Breast epithelium (tissue), 4 donors: ENCODE measurements at regions not wholly inside any gene's neighbourhood (a gene's known extent, or its start where the extent isn't known, plus 50 kb on each side); places are given as distances from the start of the nearest gene placed in this dataset.
"Not testable (repeated sequence)": the region's sequence is repeated elsewhere in the genome, so short reads cannot be mapped to it uniquely, and the experiment has no call there.

Experiments used
- DNase-seq, 2 donors: peaks; one replicate each; pipeline ENCODE4 v3.0.0-alpha.2; 2019; ENCODE audit warnings: low spot score in 2 of 2
- H3K27ac ChIP-seq, 2 donors: fragments of 200-600 bp; sonication (generic) in 1 of 2; one replicate each; pipeline ENCODE4 v1.5.1; 2016 to 2019; ENCODE audit warnings: mild to moderate bottlenecking in 1 of 2
- H3K27me3 ChIP-seq, 2 donors: fragments of 200-600 bp; sonication (generic) in 1 of 2; one replicate each; pipeline versions ENCODE4 v1.5.1 to v1.6.0; 2017 to 2019; ENCODE audit warnings: control low read depth in 1 of 2, mild to moderate bottlenecking in 1 of 2
- H3K36me3 ChIP-seq: fragments of 200-600 bp; one replicate; pipeline ENCODE4 v1.5.1; 2019
- H3K4me1 ChIP-seq, 2 donors: fragments of 200-600 bp; sonication (generic); one replicate each; pipeline ENCODE4 v1.5.1; 2016 to 2019; ENCODE audit warnings: control low read depth in 1 of 2
- H3K4me3 ChIP-seq, 3 donors: fragments of 200-600 bp; sonication (generic); 1 replicate in 2 of 3; 2 replicates in 1 of 3; pipeline ENCODE4 v1.5.1; 2016 to 2019; ENCODE audit warnings: mild to moderate bottlenecking in 3 of 3, moderate library complexity in 2 of 3
- H3K9me3 ChIP-seq, 2 donors: fragments of 200-600 bp; sonication (generic) in 1 of 2; one replicate each; pipeline ENCODE4 v1.5.1; 2016 to 2019; ENCODE audit warnings: control low read depth in 1 of 2
- POLR2A ChIP-seq: fragments of 450-650 bp; IDR thresholded peaks from one replicate; pipeline ENCODE4 v1.6.1; 2016; ENCODE audit warnings: antibody characterized with exemption, mild to moderate bottlenecking, moderate library complexity
- POLR2AphosphoS5 ChIP-seq, 3 donors: sonication (generic); formaldehyde crosslinking; IDR thresholded peaks; one replicate each; pipeline ENCODE4 v1.6.1; 2017; ENCODE audit warnings: antibody characterized with exemption in 3 of 3
- intact Hi-C: fragments of 100-400 bp; cut with DNase I; formaldehyde crosslinking; loops from one replicate; pipeline ENCODE4 v1.15.1; 2023; ENCODE audit warnings: low total_unique reads
- TF ChIP-seq, protein P1 (sequence below), 3 donors: fragments of 450-650 bp; IDR thresholded peaks; one replicate each; pipeline ENCODE4 v1.5.1; 2016 to 2017; ENCODE audit warnings: antibody characterized with exemption in 3 of 3, mild to moderate bottlenecking in 3 of 3, moderate library complexity in 3 of 3

DNA sequence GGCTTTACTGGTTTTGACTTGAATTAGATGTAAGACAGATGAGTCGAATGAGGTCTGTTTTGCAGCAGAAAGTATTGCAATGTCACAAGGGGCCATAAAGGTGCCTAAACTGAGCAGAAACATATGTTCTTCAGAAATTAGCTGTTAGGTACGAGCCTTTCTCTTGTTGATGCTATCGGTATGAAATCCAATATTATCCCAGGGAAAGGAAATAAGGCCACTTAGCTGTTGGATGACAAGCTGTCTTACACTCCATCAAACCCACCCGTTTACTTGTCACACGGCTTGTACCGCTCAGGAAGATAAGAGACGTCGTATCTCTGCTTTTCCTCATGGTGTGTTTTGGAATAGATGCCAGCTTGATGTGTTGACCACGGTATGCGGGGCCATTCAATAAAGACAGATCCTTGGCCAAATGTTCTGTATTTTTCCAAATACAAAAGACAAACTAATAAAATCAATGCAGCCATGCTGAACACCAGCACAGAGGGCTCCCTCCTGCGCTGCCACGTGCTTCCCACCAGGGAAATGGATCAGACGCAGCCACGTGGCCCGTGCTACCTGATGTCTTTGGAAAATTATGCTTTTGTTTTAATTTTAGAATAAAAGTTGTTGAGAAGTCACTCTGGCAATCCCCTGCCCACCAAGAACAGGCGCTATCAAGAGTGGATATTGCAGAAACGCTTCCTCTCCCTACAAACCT, 255.9 kb upstream of the SULF2 start:
- Histone ChIP-seq H3K4me3 (no peak overlapping the region), H3K27ac (no peak overlapping the region), H3K4me1 (no peaks in the 10 kb centered on the region), H3K27me3 (no peaks in the 10 kb centered on the region), H3K36me3 (no peaks in the 10 kb centered on the region), H3K9me3 (no peaks in the 10 kb centered on the region)
- TF ChIP-seq, protein P1, sequence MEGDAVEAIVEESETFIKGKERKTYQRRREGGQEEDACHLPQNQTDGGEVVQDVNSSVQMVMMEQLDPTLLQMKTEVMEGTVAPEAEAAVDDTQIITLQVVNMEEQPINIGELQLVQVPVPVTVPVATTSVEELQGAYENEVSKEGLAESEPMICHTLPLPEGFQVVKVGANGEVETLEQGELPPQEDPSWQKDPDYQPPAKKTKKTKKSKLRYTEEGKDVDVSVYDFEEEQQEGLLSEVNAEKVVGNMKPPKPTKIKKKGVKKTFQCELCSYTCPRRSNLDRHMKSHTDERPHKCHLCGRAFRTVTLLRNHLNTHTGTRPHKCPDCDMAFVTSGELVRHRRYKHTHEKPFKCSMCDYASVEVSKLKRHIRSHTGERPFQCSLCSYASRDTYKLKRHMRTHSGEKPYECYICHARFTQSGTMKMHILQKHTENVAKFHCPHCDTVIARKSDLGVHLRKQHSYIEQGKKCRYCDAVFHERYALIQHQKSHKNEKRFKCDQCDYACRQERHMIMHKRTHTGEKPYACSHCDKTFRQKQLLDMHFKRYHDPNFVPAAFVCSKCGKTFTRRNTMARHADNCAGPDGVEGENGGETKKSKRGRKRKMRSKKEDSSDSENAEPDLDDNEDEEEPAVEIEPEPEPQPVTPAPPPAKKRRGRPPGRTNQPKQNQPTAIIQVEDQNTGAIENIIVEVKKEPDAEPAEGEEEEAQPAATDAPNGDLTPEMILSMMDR (IDR thresholded peaks at IDR 0.05): no peak
- TF ChIP-seq POLR2A (no peak), POLR2AphosphoS5 (IDR thresholded peaks at IDR 0.05) (no peak)
- intact Hi-C loops: no loop called here
- DNase-seq: no peak

DNA sequence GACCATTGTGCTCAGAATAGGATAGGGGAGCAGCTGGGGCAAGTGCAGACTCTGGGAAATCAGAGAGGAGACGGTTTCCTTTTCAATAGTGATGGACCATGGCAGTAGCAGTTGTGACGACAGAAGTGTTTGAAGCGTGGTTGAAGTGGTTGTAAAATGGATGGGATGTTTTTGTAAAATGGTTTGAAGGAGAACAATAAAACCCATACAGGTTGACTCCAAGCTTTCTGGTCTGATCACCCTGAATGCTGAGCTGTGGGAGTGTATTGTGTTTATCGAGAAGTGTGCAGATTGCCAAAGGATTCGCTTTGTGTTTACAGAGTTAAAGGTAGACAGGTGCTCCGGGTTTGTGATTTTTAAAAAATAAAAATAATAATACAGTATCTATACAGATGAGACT, 255.2 kb upstream of the SULF2 start:
- H3K4me3 ChIP-seq: no peak overlapping the region
- TF ChIP-seq, protein P1 (IDR thresholded peaks at IDR 0.05): no peak
- no peak for TF ChIP-seq POLR2AphosphoS5 (IDR thresholded peaks at IDR 0.05)
- no peak for TF ChIP-seq POLR2A
- H3K27ac ChIP-seq: no peak overlapping the region
- no peaks in the 10 kb centered on the region for H3K27me3 ChIP-seq
- no peaks in the 10 kb centered on the region for H3K9me3 ChIP-seq
- no peaks in the 10 kb centered on the region for H3K36me3 ChIP-seq
- no peak for DNase-seq
- intact Hi-C loops: no loop called here
- H3K4me1 ChIP-seq: no peaks in the 10 kb centered on the region

DNA sequence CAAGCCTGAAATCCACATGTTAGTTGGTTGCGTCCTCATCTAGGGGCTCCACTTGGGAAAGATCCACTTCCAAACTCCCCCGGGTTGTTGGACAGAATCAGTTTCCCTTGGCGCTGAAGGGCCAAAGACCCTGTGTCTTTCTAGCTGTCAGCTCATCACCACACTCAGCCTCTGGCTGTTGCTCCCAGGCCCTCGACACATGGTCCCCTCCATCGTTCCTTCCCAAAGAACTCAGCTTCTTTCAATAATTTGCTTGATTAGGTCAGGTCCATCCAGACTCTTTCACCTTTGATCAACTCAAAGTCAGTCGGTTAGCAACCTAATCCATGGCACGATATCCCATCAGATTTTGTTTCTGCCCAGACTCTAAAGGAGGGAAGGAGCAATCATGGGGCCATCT, 254.8 kb upstream of the SULF2 start:
- H3K27me3 ChIP-seq: no peaks in the 10 kb centered on the region

DNA sequence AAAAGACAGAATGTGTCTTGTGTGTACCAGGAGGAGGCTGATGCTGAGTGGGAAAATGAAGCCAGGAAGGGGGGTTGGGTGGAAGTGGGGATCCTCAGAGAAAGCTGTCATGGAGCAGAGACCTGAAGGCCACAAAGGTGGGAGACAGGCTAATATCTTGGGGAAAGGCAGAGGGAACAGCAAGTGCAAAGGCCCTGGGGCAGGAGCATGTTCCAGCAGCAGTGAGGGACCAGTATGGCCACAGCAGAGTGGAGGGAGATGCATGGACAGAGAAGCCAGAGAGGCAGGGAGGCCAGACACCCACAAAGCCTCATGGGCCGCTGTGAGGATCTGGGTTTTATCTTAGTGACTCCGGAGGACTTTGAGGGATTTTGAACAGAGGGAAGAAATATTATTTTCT, 254.2 kb upstream of the SULF2 start:
- no peak overlapping the region for H3K4me3 ChIP-seq
- no peak for DNase-seq
- no peaks in the 10 kb centered on the region for H3K4me1 ChIP-seq
- intact Hi-C loops: no loop called here
- no peaks in the 10 kb centered on the region for H3K27me3 ChIP-seq
- TF ChIP-seq, protein P1 (IDR thresholded peaks at IDR 0.05): no peak
- TF ChIP-seq POLR2AphosphoS5 (IDR thresholded peaks at IDR 0.05) (no peak), POLR2A (no peak)
- no peak overlapping the region for H3K27ac ChIP-seq
- no peaks in the 10 kb centered on the region for H3K9me3 ChIP-seq
- no peaks in the 10 kb centered on the region for H3K36me3 ChIP-seq

More for the DNA sequence above, 254.8 kb upstream of the SULF2 start:
- no peaks in the 10 kb centered on the region for H3K36me3 ChIP-seq
- no peak for TF ChIP-seq POLR2A
- TF ChIP-seq, protein P1 (IDR thresholded peaks at IDR 0.05): no peak
- no peak for TF ChIP-seq POLR2AphosphoS5 (IDR thresholded peaks at IDR 0.05)
- no peaks in the 10 kb centered on the region for H3K4me1 ChIP-seq
- DNase-seq: no peak
- no peak overlapping the region for H3K27ac ChIP-seq
- H3K9me3 ChIP-seq: no peaks in the 10 kb centered on the region
- H3K4me3 ChIP-seq: no peak overlapping the region
- intact Hi-C loops: no loop called here

DNA sequence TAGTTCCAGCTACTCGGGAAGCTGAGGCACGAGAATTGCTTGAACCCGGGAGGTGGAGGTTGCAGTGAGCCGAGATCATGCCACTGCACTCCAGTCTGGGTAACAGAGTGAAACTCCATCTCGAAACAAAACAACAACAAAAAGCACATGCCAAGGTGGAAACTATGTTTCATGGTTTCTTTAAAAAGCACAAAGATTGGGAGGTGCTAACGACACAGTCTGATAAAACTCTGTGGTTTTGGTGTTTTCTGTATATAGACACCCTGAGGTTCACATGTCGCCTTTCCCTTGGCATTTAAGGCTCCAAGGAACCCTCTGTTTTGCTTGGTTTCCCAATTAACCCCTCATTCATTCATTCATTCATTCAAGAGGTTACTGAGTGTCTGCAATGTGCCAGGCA, 253.4 kb upstream of the SULF2 start:
- DNase-seq: no peak
- no peaks in the 10 kb centered on the region for H3K27me3 ChIP-seq
- H3K4me3 ChIP-seq: no peak overlapping the region
- intact Hi-C loops: no loop called here
- TF ChIP-seq, protein P1 (IDR thresholded peaks at IDR 0.05): no peak
- no peak for TF ChIP-seq POLR2AphosphoS5 (IDR thresholded peaks at IDR 0.05)
- TF ChIP-seq POLR2A: no peak
- H3K36me3 ChIP-seq: no peaks in the 10 kb centered on the region
- H3K27ac ChIP-seq: no peak overlapping the region
- H3K9me3 ChIP-seq: no peaks in the 10 kb centered on the region
- H3K4me1 ChIP-seq: no peaks in the 10 kb centered on the region

DNA sequence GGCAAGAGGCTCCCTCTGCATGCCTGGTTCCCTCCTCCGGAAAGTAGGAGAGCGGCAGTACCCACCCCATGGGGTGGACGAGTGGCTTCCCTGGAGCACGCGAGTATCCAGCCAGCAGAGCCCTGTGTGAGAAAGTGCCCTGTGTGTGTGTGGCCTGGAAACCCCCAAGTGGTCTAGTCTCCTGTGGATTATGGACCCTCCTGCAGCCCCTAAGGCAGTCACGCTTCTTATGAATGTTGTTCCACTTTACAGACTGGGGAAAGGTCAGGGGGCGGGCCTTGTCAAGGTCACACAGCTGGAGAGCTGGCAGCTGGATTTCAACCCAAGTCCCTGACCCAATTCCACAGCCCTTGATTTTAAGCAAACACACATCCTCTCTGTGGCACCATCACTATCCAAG, 252.5 kb upstream of the SULF2 start:
- intact Hi-C loops, H3K9me3 ChIP-seq, H3K4me3 ChIP-seq, DNase-seq, H3K4me1 ChIP-seq, H3K27me3 ChIP-seq, H3K27ac ChIP-seq, H3K36me3 ChIP-seq: not testable (repeated sequence)
